ENCODE measurements at regions not wholly inside any gene's neighbourhood (a gene's known extent, or its start where the extent isn't known, plus 50 kb on each side); places are given as distances from the start of the nearest gene placed in this dataset.
"Not testable (repeated sequence)": the region's sequence is repeated elsewhere in the genome, so short reads cannot be mapped to it uniquely, and the experiment has no call there.

DNA sequence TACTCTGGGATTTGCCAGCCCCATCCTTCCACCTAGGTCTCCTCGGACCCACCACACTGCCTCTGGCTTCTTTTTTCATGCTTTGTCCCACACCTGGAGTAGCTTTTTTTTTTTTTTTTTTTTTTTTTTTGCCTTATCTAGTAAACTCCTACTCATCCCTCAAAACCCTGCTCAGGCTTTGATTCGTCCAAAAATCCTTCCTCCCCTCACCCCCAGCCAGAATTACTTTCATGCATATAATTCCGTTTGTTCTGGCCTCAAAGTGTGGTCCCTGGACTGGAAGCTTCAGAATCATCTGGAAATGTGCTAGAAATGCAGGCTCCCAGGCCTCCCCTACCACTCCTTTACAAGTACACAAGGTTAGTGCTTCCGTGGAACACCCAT is 320.1 kb downstream of the PTTG2 start:
- DNase-seq, result no peak

GRCh38 chr4:38281371-38282071 is 321.3 kb downstream of the PTTG2 start:
- DNase-seq, result no peak

DNA sequence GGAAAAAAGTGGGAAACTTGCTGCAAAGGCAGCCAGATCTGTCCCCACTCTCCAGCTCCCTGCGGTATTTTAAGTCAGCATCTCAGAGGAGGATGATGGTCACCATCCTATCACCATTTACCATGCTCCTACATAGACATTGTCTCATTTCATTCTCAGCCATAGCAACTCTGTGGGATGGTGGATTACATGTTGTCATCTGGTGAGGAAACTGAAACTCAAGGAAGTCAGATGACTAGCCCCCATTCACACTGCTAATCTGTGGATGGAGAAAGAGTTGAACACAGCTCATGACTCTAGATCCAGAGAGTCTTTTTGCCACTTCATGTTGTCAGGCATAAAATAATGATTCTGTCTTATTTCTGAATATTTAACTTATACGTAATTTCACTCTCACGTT is 323.5 kb downstream of the PTTG2 start:
- no peak for DNase-seq

GRCh38 chr4:38284294-38285030 is 324.3 kb downstream of the PTTG2 start:
- DNase-seq, result no peak

DNA sequence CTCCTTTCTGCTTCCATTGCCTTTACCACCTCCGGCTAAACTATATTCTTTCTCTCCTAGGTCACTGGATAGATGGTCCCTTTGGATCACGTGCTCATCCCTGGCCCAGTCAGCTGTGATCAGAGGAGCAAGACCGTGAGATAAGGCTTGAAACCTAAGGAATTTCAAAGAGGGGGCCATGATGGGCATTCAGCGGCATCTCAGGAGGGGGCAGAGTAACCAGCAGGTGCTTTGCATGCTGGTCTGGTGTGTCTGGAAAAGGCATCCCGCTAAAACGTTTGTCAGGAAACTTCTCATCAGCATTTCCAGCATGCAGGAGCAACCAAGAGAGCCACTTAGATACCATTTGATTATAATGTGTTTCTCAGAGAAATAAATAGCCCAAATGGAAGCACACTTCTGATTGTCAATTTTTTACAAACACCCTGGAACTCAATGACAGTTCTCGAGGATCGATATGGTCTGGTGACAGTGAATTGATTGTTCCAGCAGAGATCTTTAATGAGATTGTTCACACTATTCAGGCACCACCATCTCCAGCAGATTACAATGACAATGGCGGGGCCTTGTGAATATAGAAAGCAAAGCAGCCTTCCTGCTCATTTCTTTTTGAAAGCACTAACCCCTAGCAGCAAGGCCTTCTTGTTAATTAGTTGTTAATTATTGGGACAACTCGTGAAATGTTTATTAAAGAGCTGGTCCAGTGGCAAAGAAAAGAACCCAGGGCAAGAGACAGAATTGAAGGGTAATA is 327.1 kb downstream of the PTTG2 start:
- no peak for DNase-seq

DNA sequence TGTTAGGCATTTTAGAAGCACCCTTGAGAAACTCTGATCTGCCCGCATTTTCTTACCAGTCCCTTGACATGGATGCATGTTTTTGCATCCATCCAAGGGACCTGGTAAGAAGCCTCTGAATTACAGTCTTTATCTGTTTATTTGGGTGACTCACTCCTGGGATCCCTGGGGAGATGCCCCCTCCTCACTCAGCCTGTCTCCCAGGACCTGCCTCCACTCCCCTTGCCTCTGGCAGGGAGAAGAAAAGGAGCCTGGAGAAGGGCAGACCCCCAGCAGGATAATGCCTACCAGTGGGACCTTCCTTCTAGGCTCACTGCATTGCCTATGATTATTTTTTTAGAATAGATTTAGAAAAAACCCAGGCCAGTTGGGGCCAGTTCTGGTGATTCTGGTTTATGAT is 329.4 kb downstream of the PTTG2 start:
- DNase-seq, result no peak

GRCh38 chr4:38290366-38290765 is 330.2 kb downstream of the PTTG2 start:
- no peak for DNase-seq

- no peak for DNase-seq
Observed at GRCh38 chr4:38290914-38291313, 330.7 kb downstream of the PTTG2 start.

DNA sequence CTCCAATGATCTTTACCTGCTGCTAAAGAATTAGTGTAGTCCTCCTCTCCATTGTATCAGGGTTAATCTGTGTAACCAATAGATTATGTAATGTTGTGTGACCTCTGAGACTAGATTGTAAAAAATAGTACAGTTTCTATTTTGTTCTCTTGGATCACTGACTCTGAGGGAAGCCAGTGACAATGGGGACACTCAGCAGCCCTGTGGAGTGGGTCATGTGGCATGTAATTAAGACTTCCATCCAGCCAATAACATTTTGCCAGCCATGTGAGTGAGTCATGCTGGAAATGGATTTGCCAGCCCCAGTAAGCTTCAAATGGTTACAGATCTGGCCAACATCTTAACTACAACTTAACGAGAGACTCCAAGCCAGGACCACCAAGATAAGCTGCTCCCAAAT is 332.3 kb downstream of the PTTG2 start:
- no peak for DNase-seq

DNA sequence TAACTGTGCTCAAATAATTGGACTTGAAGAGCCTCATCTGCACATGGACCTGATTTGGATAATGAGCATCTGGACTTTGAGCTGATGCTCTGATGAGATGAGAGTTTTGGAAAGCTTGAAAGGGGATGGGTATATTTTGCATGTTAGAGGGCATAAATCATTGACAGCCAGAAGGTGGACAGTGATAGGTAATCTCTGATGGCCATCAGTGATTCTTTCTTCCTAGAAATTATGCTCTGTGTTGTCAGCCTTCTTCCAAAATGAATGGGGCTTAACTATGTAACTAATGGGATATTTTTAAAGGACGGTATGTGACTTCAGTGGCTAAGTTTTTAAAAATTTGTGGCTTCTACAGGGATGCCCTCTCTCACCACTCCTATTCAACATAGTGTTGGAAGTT is 334.0 kb downstream of the PTTG2 start:
- no peak for DNase-seq

DNA sequence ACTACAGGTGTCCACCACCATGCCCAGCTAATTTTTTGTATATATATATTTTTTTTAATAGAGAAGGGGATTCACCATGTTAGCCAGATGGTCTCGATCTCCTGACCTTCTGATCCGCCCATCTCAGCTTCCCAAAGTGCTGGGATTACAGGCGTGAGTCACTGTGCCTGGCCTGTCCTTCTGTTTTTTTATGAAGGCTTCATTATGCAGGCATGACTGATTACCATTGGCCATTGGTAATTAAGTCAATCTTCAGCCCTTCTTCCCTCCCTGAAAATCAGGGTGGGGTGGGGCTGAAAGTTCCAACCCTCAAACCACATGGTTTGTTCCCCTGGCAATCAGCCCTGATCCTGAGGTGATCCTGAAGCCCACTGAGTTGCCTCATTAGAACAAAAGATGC is 336.9 kb downstream of the PTTG2 start:
- no peak for DNase-seq

DNA sequence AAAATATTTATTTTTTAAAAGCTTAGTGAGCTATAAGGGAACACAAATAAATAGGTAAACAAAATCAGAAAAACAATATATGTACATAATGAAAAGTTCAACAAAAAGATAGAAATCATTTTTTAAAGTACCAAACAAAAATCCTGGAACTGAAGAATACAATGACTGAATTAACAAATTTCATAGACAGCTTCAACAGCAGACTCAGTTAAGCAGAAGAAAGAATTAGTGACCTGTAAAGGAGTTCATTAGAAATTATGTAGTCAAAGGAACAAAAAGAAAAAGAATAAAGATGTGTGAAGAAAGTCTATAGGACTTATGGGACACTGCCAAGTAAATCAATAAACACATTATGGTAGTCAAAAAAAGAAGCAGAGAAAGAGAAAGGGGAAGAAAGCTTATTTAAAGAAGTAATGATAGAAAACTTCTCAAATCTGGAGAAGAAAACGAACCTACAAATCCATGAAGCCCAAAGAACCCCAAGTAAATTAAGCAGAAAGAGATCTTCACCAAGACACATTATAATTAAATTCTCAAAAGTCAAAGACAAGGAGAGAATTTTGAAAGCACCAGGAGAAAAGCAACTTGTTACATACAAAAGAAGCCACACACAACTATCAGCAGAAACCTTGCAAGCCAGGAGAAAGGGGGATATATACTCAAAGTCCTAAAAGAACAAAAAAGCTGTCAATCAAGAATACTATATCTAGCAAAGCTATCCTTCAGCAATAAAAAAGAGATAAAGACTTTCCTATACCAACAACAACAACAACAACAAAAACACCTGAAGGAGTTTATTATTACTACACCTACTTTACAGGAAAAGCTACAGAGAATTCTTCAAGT is 338.9 kb downstream of the PTTG2 start:
- no peak for DNase-seq

DNA sequence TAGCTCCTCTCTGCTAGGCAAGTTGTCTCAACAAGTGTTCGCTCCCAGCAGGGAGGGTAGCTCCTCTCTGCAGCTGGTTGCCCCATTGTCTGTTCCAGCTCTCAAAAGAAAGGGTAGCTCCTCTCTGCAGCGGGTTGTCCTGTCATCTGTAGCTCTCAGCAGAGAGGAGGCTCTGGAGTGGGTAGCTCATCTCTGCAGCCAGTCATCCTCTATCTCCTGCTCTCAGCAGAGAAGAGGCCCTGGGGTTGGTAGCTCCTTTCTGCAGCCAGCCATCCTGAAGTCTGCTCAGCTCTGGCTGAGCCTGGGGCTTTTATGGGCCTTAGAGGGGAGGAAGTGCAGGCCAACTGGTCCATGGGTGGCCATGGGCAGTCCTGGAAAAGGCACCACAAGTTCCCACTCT is 342.7 kb downstream of the PTTG2 start:
- DNase-seq, result no peak

- not testable (repeated sequence) for DNase-seq
Observed at GRCh38 chr4:38304460-38304859, 344.3 kb downstream of the PTTG2 start.

- peak; percentile 89 for DNase-seq
Observed at GRCh38 chr4:38306482-38307071, 346.4 kb downstream of the PTTG2 start.

DNA sequence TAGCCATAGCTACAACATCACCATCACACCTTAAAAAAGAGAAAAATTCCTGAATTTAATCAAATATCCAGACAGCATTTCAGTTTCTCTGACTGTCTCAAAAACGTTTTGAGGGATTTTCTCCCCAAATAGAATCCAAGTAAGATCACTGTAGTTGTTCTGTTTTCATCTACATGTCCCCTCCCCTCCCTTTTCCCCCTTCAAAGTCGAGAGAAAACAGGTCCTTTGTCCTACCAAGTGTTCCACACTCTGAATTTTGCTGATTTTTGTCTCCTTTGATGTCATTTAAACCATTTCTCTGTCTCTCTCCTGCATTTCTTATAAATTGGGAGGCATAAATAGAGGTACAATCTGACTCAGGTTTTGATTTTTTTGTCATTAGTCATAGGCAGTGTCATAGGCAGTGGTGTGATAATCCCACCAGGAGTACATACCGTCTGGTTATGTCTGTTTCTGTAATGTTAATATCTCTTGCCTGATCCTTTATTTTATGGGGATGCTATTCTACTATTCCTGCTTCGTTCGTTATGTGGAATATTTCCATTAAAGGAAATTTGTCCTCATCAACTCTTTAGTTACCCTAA is 348.6 kb downstream of the PTTG2 start:
- peak; percentile 66 for DNase-seq

GRCh38 chr4:38309471-38309870 is 349.3 kb downstream of the PTTG2 start:
- DNase-seq, result no peak

- DNase-seq, result peak; percentile 95
Observed at GRCh38 chr4:38310446-38311043, 350.3 kb downstream of the PTTG2 start.

GRCh38 chr4:38311495-38312126 is 351.4 kb downstream of the PTTG2 start:
- no peak for DNase-seq

DNA sequence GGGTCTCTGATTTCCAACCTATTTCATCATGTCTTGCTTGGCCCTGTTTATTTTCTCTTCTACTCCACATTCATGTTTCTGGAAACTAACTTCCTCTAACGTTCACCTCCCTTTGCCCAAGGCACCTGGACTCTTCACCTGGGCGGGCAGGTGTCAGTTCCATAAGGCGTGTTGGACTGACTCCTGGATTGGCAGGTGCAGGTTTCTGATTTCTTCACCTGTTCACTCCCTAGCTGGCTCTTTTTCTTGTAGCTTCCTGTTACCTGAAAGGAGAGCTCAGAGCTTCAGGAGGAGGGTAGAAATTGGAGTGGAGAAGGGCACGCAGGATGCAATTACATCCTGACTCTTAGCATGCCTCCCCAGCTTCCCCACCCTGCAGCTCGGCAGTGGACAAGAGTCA is 350.8 kb upstream of the KLF3 start:
- DNase-seq, result no peak

DNA sequence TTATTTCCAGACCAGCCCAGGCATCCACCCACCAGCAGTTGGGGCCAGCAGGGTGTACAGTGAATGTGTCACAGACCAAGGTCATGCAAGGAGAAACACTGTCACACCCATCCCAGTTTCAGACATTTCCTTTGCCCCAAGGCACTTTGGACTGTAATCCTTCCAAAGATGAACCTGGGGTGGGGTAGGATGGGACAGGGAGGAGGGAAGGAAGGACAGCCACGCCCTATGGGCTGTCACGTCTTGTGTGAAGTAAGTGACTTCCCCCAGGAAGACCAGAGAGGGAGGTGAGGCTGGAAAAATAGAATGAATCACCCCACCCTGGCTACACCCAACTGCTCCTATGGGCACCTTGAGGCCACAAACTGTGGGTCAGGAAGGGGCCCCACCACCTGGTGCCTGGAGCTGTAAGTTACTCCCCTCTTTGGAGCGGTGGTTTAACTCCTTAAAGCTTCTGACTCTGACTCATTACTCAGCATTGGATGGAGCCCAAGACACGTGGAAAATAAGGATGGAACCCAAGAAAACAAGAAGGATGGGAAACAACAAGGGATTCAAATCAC is 349.9 kb upstream of the KLF3 start:
- no peak for DNase-seq
